ENCODE measurements at regions not wholly inside any gene's neighbourhood (a gene's known extent, or its start where the extent isn't known, plus 50 kb on each side); places are given as distances from the start of the nearest gene placed in this dataset.

GRCh38 chr3:104672331-104672730 lies 694.4 kb upstream of the ALCAM start:
- DNase-seq = no peak
- Histone ChIP-seq H3K9me3 (peaks cover 0 to 5% (median 0%) of the 10 kb centered on the region in 4 donors), H3K27ac (no peak overlapping the region), H3K27me3 (no peaks in the 10 kb centered on the region), H3K4me1 (no peaks in the 10 kb centered on the region), H3K36me3 (no peaks in the 10 kb centered on the region), H3K4me3 (no peak overlapping the region)
- intact Hi-C loops (cut with DNase I) = no loop called here
- no peak for TF ChIP-seq CTCF (IDR thresholded peaks at IDR 0.05)
- no peak for TF ChIP-seq POLR2A (IDR thresholded peaks at IDR 0.05)
- TF ChIP-seq POLR2AphosphoS5 (IDR thresholded peaks at IDR 0.05) = no peak
- no peak for TF ChIP-seq EP300 (IDR thresholded peaks at IDR 0.05)
- 75 to 78% methylated on average over 5 of the region's 5 CpGs for WGBS, 2 donors

GRCh38 chr3:104673981-104674380 lies 692.7 kb upstream of the ALCAM start:
- 63 to 70% methylated on average over 2 of the region's 2 CpGs for WGBS, 2 donors
- Histone ChIP-seq H3K27me3 (no peaks in the 10 kb centered on the region), H3K27ac (no peak overlapping the region), H3K4me1 (no peaks in the 10 kb centered on the region), H3K36me3 (no peaks in the 10 kb centered on the region), H3K9me3 (peaks cover 0 to 5% (median 0%) of the 10 kb centered on the region in 4 donors), H3K4me3 (no peak overlapping the region)
- DNase-seq = no peak
- TF ChIP-seq EP300 (IDR thresholded peaks at IDR 0.05) (no peak), CTCF (IDR thresholded peaks at IDR 0.05) (no peak), POLR2AphosphoS5 (IDR thresholded peaks at IDR 0.05) (no peak), POLR2A (IDR thresholded peaks at IDR 0.05) (no peak)
- intact Hi-C loops (cut with DNase I) = no loop called here

GRCh38 chr3:104676241-104676640 lies 690.5 kb upstream of the ALCAM start:
- peaks cover 0 to 5% (median 0%) of the 10 kb centered on the region in 4 donors for H3K9me3 ChIP-seq
- H3K27ac ChIP-seq = no peak overlapping the region
- intact Hi-C loops (cut with DNase I) = no loop called here
- no peak overlapping the region for H3K4me3 ChIP-seq
- no peak for DNase-seq
- TF ChIP-seq CTCF (IDR thresholded peaks at IDR 0.05) (no peak), EP300 (IDR thresholded peaks at IDR 0.05) (no peak)
- no peaks in the 10 kb centered on the region for H3K27me3 ChIP-seq
- no peaks in the 10 kb centered on the region for H3K4me1 ChIP-seq
- no peaks in the 10 kb centered on the region for H3K36me3 ChIP-seq
- WGBS, 2 donors = 71 to 82% methylated on average over 3 of the region's 3 CpGs

GRCh38 chr3:104677932-104678331 lies 688.8 kb upstream of the ALCAM start:
- intact Hi-C loops (cut with DNase I) = no loop called here
- WGBS, 2 donors = 97 to 98% methylated on average over 4 of the region's 4 CpGs
- no peak for DNase-seq

More at GRCh38 chr3:104677932-104678331, 688.8 kb upstream of the ALCAM start:
- H3K27me3 ChIP-seq = no peaks in the 10 kb centered on the region
- no peaks in the 10 kb centered on the region for H3K4me1 ChIP-seq
- no peak overlapping the region for H3K4me3 ChIP-seq
- no peak for TF ChIP-seq CTCF (IDR thresholded peaks at IDR 0.05)
- TF ChIP-seq POLR2A (IDR thresholded peaks at IDR 0.05) = no peak
- TF ChIP-seq POLR2AphosphoS5 (IDR thresholded peaks at IDR 0.05) = no peak
- no peak for TF ChIP-seq EP300 (IDR thresholded peaks at IDR 0.05)
- no peak overlapping the region for H3K27ac ChIP-seq
- peaks cover 0 to 5% (median 0%) of the 10 kb centered on the region in 4 donors for H3K9me3 ChIP-seq
- no peaks in the 10 kb centered on the region for H3K36me3 ChIP-seq

Measured in sigmoid colon (tissue), 6 donors.